Ishikawa (cell line): ENCODE measurements at regions not wholly inside any gene's neighbourhood (a gene's known extent, or its start where the extent isn't known, plus 50 kb on each side); places are given as distances from the start of the nearest gene placed in this dataset.

ENCODE experiments used
- CEBPB ChIP-seq: IDR thresholded peaks from 2 replicates; pipeline ENCODE4 v1.6.1; 2012
- CREB1 ChIP-seq: IDR thresholded peaks from 2 replicates; pipeline ENCODE4 v1.6.1; 2012; ENCODE audit warnings: low read depth
- EGR1 ChIP-seq: IDR thresholded peaks from 2 replicates; pipeline ENCODE4 v1.6.1; 2012
- EP300 ChIP-seq: IDR thresholded peaks from 2 replicates; pipeline ENCODE4 v1.6.1; 2012; ENCODE audit warnings: borderline replicate concordance
- FOXM1 ChIP-seq: IDR thresholded peaks from 2 replicates; pipeline ENCODE4 v1.6.1; 2012; ENCODE audit warnings: low read depth, borderline replicate concordance
- NFIC ChIP-seq: IDR thresholded peaks from 2 replicates; pipeline ENCODE4 v1.6.1; 2012
- RAD21 ChIP-seq: IDR thresholded peaks from 2 replicates; pipeline ENCODE4 v1.6.1; 2012; ENCODE audit warnings: low read depth
- REST ChIP-seq: IDR thresholded peaks from 2 replicates; pipeline ENCODE4 v1.6.1; 2012; ENCODE audit warnings: low read depth, mild to moderate bottlenecking
- TAF1 ChIP-seq: IDR thresholded peaks from 2 replicates; pipeline ENCODE4 v1.6.1; 2012; ENCODE audit warnings: low read depth, mild to moderate bottlenecking
- TCF12 ChIP-seq: IDR thresholded peaks from 2 replicates; pipeline ENCODE4 v1.6.1; 2012; ENCODE audit warnings: low read depth
- TEAD4 ChIP-seq: IDR thresholded peaks from 2 replicates; pipeline ENCODE4 v1.6.1; 2012
- USF1 ChIP-seq: IDR thresholded peaks from 2 replicates; pipeline ENCODE4 v1.6.1; 2012
- YY1 ChIP-seq: IDR thresholded peaks from 2 replicates; pipeline ENCODE4 v1.6.1; 2012; ENCODE audit warnings: low read depth
- ZBTB7A ChIP-seq: IDR thresholded peaks from 2 replicates; pipeline ENCODE4 v1.6.1; 2012; ENCODE audit warnings: low read depth
- TF ChIP-seq, protein P1 (sequence below): IDR thresholded peaks from 2 replicates; pipeline ENCODE4 v1.6.1; 2012

DNA sequence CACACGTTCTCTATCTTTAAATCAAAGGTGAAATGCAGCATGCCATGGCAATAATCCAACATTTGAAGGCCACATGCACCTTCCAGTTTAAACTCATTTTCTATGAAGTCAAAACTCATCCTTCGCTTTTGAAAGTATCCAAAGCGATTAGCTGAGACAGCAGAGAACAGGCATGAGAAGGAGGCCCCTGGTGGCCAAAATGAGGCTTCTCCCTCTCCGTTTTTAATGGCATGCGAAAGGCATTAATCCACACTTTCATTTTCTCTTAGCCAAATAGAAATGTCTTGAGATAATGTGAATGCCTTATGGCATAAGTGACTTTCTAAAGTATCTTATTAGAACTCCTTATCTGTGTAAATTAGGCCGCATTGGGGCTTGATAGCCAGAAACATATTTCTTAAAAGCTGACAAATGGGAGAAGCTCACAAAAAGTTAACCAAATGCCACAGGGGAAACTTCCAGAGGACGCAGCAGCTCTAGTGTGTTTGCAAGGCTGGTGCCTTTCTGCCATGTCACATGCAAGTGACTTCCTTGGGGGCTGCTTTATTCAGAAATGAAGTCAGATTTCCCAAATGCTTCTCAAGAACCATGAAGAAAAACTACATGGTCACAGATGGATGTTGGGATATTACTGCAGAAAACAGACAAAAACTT lies 1189.6 kb downstream of the SORCS1 start:
- TF ChIP-seq CREB1 (no peak), FOXM1 (no peak), YY1 (no peak), NFIC (no peak), RAD21 (no peak), CEBPB (no peak)
- TF ChIP-seq, protein P1, sequence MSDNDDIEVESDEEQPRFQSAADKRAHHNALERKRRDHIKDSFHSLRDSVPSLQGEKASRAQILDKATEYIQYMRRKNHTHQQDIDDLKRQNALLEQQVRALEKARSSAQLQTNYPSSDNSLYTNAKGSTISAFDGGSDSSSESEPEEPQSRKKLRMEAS: no peak

DNA sequence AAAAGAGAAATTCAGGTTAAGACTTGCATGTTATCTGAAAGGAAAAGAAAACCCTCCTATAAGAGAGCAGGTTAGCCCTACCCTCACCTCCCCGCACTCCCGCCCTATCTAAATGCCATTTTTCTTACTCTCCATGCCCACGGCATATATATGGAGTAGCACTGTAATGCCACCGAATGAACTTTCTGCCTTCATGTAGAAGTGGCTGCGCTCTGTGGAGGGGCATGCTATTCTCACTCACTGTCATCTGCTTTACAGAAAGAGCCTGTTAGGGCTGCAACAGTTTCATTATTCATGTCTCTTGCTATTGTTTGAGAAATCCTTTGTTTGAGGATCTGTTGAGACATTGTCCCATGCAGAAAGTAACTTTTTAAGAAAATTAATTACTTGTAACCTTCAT lies 1190.6 kb downstream of the SORCS1 start:
- TF ChIP-seq TAF1: no peak
- TF ChIP-seq EP300: no peak
- no peak for TF ChIP-seq USF1
- no peak for TF ChIP-seq REST
- no peak for TF ChIP-seq FOXM1
- TF ChIP-seq, protein P1: no peak
- no peak for TF ChIP-seq EGR1
- no peak for TF ChIP-seq NFIC
- TF ChIP-seq CREB1: no peak
- TF ChIP-seq CEBPB: no peak
- TF ChIP-seq RAD21: no peak

- TF ChIP-seq RAD21 (no peak), TEAD4 (no peak)
These were observed 1191.1 kb downstream of the SORCS1 start for GRCh38 chr10:105973360-105973759.

DNA sequence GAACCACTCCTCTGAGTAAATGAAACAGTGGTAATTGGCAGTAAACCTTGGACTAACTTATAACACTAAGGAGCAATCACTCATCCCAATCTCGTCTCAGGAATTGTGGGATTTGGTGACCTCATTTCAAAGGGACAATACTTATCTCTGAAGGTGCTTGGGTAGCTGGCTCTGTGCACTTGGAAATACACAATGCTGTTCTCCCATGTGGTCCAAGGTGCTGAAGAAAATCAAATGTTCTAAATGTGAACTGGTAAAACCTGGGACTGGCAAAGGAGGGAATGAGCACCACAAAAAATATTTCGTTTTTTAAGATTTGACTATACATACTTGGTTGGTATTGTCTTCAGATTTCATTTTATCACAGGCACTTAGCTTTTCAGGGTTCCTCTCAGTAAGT lies 1193.0 kb downstream of the SORCS1 start:
- TF ChIP-seq TAF1 (no peak), USF1 (no peak), EGR1 (no peak), REST (no peak; the same call in 1 of the 2 replicates), NFIC (no peak), FOXM1 (no peak), CREB1 (no peak), TEAD4 (no peak), TCF12 (no peak), CEBPB (no peak), YY1 (no peak), ZBTB7A (no peak), RAD21 (no peak), EP300 (no peak)
- TF ChIP-seq, protein P1: no peak

DNA sequence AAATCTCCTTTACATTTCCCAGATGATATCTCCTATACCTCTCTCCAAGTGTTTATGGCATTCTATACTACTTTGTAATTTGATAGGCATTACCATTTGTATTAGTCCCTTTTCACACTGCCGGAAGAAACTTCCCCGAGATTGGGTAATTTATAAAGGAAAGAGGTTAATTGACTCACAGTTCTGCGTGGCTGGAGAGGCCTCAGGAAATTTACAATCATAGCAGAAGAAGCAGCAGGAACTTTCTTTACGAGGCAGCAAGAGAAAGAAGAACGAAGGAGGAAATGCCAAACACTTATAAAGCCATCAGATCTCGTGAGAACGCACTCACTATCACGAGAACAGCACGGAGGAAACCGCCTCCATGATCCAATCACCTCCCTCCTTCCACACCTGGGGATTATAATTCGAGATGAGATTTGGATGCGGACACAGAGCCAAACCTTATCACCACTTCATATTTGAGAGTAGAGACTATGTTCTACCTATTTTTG lies 1194.6 kb downstream of the SORCS1 start:
- TF ChIP-seq TCF12: no peak
- TF ChIP-seq CEBPB: no peak
- no peak for TF ChIP-seq FOXM1
- TF ChIP-seq REST: no peak
- no peak for TF ChIP-seq EP300
- no peak for TF ChIP-seq ZBTB7A
- no peak for TF ChIP-seq USF1
- no peak for TF ChIP-seq NFIC
- TF ChIP-seq TAF1: no peak
